ENCODE measurements at regions not wholly inside any gene's neighbourhood (a gene's known extent, or its start where the extent isn't known, plus 50 kb on each side); places are given as distances from the start of the nearest gene placed in this dataset.
A peak's percentile ranks its signal among the peaks of the same experiment; 100 is the strongest.

DNA sequence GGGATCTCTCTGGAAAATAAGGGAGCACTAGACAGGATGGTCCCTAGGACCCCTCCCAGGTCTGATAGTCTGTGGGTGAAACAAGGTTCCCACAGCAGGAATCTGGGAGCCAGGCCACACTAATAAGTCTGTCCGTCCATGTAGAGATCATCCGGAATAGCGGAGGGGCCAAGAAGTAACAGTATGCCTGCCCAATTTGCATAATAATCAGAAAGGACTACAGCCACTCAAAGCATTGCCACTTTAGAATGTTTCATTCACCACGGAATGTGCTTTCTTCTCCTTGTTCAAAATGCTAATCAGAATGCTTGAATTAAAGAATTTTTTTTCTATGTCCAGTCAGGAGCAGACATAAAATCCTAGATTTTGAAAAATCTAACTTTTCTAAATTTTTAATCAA, 254.9 kb downstream of the ACTL7B start:
- TF ChIP-seq GATA1 (IDR thresholded peaks at IDR 0.05; ENCODE audit: low read depth, low read length) = no peak
- no peak for TF ChIP-seq POLR2A (IDR thresholded peaks at IDR 0.05; ENCODE audit: low read length)
- DNase-seq = no peak

DNA sequence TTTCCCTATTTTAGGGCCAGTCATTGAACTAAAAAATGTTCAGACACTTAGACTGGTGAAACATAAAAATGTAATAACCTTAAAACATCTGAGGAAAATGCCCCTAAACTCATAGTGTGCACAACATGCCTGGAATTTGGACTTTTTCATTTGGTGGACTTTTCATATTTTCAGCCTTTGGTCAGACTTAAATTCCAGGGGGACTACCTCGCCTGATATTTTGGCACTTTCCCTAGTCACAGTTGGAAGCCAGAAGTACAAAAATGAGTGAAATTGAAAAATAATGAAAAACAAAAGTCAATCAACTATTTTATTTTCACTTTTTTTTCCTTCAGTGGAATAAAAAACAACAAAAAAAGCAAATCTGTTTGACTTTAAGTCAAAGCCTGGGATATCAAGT, 256.2 kb downstream of the ACTL7B start:
- DNase-seq = no peak
- no peak for TF ChIP-seq POLR2A (IDR thresholded peaks at IDR 0.05; ENCODE audit: low read length)

DNA sequence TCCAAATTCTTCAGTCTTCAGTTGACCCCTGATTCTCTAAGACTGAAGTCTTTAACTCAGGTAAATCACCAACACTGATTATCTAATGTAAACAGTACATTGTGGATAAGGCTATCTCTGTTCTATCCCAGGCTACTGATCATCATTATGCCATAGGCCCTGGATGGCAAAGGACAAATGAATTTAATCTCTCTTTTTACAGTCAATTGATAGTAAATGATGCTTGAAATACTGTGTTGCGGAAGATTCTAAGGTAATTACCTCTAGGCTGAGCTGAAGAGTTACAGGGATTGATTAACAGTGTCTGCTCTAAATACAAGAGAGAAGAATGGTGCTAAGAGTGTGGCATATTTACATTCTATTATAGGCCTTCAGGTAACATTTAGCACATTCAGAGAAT, 264.7 kb downstream of the ACTL7B start:
- TF ChIP-seq GATA1 (IDR thresholded peaks at IDR 0.05; ENCODE audit: low read depth, low read length) (no peak), POLR2A (IDR thresholded peaks at IDR 0.05; ENCODE audit: low read length) (no peak)
- DNase-seq = no peak

DNA sequence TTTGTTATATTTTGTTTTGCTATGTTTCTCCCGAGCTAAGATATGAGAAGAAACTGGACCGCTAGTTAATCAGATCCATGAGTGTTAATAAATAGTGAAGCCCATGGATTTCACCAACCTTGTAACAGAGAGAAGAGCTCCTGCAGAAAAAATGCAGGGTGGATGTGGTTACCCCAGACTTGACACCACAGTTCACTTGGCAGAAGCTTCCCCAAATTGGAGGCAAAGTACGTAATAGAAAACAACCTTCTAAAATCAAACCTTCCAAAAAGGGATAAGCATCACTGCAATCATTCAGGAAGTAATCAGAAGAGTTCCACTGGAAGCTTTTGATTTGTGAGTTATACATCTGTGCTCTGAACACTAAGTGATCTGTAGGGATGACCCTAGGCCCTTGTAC, 267.5 kb downstream of the ACTL7B start:
- TF ChIP-seq GATA1 (IDR thresholded peaks at IDR 0.05; ENCODE audit: low read depth, low read length) = no peak
- no peak for DNase-seq

DNA sequence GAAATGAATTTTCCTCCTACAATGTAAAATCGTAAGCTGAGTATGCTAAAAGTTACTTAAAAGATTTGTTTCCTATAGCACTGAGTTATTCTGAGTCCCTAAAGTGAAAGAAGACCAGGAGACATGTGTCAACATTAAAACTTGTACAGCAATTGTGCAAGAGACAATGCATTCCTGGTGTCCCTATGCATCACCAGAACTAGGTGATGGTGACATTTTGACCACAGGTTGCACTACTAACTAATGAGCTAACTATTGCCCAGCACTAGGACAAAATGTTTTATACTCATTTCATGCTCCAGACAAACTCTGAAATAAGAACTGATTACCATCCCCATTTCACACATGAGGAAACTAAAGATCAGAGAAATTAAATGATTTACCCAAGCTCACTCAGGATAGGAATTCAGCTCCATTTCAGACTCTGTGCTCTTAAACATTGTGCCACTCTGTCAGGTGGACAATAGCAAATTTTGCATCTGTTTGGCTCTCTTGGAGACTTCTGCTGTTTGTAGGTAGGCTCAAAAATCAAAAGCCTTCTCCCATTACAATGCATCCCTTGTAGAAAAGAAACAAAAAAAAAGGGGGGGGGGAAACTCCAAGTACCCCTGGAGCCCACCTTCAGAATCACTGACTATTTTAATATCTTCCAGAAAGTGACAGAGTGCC, 269.2 kb downstream of the ACTL7B start:
- DNase-seq = no peak
- no peak for TF ChIP-seq GATA1 (IDR thresholded peaks at IDR 0.05; ENCODE audit: low read depth, low read length)
- no peak for TF ChIP-seq POLR2A (IDR thresholded peaks at IDR 0.05; ENCODE audit: low read length)

DNA sequence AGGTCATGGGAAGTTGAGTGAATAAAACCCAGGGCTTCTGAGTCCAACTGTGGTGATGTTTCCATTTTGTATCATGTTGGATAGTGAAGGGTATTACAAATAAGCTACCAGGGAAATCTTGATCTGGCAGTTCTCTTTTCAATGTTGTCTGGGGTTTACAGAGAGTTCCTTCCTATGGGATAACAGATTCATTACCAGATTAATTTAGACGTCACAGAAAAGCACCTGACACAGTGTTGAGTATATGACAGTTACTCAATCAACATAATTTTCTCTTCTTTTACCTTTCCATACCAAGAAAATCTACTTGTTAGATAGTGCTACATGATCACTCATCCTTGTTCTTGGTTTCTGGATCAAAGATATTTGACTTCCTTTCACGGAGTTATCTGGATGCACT, 270.9 kb downstream of the ACTL7B start:
- TF ChIP-seq GATA1 (IDR thresholded peaks at IDR 0.05; ENCODE audit: low read depth, low read length) (no peak), POLR2A (IDR thresholded peaks at IDR 0.05; ENCODE audit: low read length) (no peak)
- DNase-seq = no peak

DNA sequence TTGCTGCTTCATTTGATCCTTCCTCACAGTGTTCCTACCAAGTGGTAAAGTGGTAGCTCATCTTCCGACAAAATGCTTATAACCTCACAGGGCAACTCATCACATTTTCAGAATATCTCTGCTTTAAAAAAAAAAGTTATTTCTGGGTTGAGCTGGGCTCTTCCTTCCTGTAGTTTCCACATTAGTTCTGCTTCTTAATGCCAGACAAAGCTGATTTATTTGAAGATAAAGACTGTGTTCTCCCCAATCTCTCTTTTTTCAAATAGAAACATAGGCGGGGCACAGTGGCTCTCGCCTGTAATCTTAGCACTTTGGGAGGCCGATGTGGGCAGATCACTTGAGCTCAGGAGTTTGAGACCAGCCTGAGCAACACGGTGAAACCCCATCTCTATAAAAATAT, 273.1 kb downstream of the ACTL7B start:
- no peak for TF ChIP-seq POLR2A (IDR thresholded peaks at IDR 0.05; ENCODE audit: low read length)
- no peak for TF ChIP-seq GATA1 (IDR thresholded peaks at IDR 0.05; ENCODE audit: low read depth, low read length)
- no peak for DNase-seq

DNA sequence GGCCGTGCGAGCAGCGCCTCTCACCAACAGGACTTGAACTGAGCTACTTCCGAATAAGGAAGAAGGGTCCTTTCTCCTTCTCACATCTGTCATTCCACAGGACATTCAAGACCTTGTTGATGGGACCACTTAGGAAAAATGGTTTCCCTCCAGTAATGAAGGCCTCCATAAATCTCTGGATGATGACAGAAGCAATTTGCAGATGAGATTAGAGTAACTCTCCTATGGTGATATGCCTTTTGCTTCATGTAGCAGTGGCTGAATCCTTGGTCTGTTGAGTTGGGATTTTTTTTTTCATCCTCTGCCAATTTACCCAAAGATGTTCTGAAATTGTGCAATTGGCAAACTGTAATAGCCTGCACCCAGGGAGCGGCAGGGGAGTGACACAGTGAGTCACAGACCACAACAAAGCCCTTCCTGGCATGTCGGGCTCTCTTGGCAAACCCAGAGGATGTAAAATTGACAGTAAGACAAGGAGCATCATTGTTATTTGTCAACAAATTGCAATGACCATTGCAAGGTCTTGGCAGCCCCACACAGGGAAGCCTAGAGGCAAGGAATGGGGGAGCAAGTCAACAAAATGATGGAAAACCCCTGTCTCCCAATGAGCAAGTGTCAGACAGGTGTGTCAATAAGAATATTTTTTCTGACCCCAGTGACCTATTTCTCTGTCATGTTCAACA, 275.9 kb downstream of the ACTL7B start:
- no peak for TF ChIP-seq POLR2A (IDR thresholded peaks at IDR 0.05; ENCODE audit: low read length)
- TF ChIP-seq GATA1 (IDR thresholded peaks at IDR 0.05; ENCODE audit: low read depth, low read length) = no peak
- DNase-seq = no peak

DNA sequence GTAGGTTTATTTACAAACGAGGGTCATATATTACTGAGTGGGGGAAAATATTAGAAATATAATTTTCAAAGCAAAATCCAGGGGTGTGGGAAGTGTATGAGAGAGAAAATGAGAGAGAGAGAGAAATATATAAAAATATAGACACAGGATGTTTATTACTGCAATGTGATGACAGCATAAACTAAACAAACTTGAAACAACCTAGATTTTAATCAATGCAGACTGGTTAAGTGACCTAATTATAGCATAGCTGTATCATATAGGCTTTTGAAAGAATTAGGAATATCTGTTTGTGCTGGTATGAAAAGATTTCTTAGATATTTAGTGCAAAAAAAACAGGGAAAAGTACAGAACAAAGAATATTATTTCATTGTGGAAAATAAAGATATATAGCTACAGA, 280.5 kb downstream of the ACTL7B start:
- no peak for TF ChIP-seq GATA1 (IDR thresholded peaks at IDR 0.05; ENCODE audit: low read depth, low read length)
- no peak for TF ChIP-seq POLR2A (IDR thresholded peaks at IDR 0.05; ENCODE audit: low read length)
- DNase-seq = no peak

DNA sequence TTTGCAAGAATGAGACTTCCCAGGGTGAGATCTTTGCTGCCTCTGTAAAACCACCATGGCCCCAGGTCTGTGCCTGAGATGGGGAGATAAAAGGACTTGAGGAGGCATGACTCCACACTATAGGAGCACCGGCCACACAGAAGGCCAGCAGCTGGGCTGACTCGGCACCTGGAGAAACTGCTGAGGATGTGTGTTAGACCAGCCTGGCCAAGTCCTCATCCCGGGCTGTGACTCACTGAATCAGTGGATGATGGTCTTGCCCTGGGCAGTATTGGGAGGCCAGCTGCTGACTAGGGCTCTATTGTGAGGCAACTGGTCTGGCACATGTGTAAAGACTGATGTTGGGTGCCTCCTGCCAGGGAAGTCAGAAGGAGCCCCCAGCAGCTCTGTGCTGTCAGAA, 286.2 kb downstream of the ACTL7B start:
- TF ChIP-seq GATA1 (IDR thresholded peaks at IDR 0.05; ENCODE audit: low read depth, low read length) (no peak), POLR2A (IDR thresholded peaks at IDR 0.05; ENCODE audit: low read length) (no peak)
- peak in 1 of 2 experiments; percentile 8 for DNase-seq

DNA sequence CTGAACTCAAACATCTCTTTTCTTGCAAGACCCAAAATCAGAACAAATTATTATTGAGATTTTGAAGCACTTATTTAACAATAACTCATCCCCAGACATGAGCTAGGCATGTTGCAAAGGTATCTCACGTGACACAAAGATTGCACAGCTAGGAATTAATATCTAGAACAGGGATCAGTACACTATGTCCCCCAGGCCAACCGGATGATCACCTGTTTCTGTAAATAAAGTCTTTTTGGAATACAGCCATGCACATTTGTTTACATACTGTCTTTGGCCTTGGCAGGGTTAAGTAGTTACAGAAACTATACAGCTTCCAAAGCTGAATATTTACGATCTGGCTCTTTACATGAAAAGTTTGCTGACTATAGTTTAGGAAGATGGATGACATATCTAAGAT, 287.7 kb downstream of the ACTL7B start:
- no peak for TF ChIP-seq POLR2A (IDR thresholded peaks at IDR 0.05; ENCODE audit: low read length)
- TF ChIP-seq GATA1 (IDR thresholded peaks at IDR 0.05; ENCODE audit: low read depth, low read length) = no peak
- no peak for DNase-seq

DNA sequence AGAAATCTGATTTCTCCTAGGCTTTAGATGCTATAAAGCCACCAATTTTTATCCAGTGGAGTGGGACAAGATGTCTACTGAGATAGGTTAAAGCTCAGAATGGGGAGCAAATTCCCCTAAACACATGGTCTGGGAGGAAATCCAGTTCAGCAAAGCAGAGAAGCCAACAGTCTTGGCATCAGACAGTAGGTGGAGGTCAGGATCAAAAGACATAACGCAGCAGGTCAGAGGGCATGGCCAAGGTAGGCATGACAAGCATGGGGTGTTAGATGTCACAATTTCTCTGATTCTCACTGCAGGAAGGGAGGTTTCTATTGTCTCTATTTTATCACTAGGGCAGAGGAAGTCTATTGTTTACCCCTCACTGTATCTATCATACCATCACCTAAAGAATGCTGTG, 288.2 kb downstream of the ACTL7B start:
- no peak for TF ChIP-seq POLR2A (IDR thresholded peaks at IDR 0.05; ENCODE audit: low read length)
- TF ChIP-seq GATA1 (IDR thresholded peaks at IDR 0.05; ENCODE audit: low read depth, low read length) = no peak
- no peak for DNase-seq

DNA sequence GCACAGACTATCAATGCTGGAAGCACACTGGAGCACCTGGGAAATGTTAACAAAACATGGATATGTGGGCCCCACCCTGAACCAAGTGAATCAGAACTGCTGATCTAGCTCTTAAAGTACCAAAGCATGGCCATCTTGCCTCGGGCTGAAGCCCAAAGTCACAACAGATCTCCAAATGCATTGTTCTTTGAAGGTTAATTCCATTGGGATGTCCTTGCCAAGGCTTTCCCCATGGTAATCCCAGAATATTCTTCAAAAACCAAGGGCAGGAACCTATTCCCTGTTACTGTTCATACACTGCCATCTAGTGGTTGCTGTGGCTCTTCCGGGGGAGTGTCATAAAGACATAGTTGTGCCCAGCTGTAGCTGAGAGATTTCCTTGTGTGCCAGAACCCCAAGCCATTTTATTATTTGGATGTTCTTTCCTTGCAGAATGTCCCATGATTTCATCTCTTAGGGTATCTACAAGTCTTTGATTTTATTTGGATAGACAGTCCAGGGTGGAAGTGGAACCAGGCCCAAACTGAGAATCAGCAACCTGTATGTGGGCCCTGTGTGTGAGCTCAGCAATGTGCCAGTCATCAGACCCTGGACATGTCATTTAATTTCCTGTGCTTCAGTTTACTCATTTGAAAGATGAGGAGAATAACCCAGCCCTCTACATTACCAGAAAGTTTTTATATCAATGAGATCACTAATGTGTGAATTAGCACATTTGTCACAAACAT, 290.0 kb downstream of the ACTL7B start:
- TF ChIP-seq POLR2A (IDR thresholded peaks at IDR 0.05; ENCODE audit: low read length) (no peak), GATA1 (IDR thresholded peaks at IDR 0.05; ENCODE audit: low read depth, low read length) (no peak)
- peak; percentile 61 to 82 for DNase-seq

DNA sequence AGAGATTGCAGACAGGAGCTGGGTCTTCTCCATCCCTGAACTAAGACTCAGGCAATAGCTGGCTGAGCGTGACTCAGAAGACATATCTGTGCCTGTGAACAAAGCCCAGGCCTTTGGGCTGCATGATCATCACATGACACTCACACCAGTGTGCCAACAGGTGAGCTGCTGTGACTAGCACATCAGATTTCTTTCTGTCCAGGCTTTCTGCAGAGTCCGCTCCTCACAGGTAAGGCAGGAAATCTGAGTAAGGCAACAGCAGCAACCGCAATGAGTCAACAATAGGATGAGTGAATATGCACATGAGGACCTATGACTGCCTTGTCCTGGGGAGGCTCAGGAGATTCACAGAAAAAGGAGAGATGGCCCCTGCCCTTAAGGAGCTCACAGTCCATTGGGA, 293.6 kb downstream of the ACTL7B start:
- no peak for DNase-seq
- TF ChIP-seq POLR2A (IDR thresholded peaks at IDR 0.05; ENCODE audit: low read length) = no peak
- TF ChIP-seq GATA1 (IDR thresholded peaks at IDR 0.05; ENCODE audit: low read depth, low read length) = no peak

DNA sequence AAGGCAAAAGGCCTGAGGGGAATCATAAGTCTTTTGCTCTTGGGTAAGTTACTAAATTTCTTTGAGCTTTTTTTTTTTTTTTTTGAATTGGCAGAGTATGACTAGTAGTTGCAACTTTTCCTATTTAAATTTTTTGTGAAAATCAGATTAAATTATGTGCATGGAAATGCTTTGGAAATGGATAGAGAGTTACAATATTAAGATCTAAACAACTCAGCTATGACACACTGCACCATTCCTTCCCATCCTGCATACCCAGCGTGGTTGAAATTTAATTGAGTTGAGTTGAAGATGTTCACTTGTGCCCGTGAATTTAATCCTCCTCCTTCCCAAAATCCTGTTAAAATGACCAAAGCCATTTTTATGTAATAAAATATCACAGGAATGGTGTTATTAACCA, 296.4 kb downstream of the ACTL7B start:
- TF ChIP-seq POLR2A (IDR thresholded peaks at IDR 0.05; ENCODE audit: low read length) (no peak), GATA1 (IDR thresholded peaks at IDR 0.05; ENCODE audit: low read depth, low read length) (no peak)
- DNase-seq = no peak

All from erythroblast (primary cell).